ENCODE measurements at regions not wholly inside any gene's neighbourhood (a gene's known extent, or its start where the extent isn't known, plus 50 kb on each side); places are given as distances from the start of the nearest gene placed in this dataset.

GRCh38 chr7:148950806-148951205, 66.7 kb upstream of the EZH2 start:
- no peak for DNase-seq (ENCODE audit: low spot score)

- no peak for DNase-seq (ENCODE audit: low spot score)
Observed at GRCh38 chr7:148944935-148945934, 61.1 kb upstream of the EZH2 start.

- DNase-seq (ENCODE audit: low spot score) = peak; percentile 58
Observed at GRCh38 chr7:148941598-148942275, 57.6 kb upstream of the EZH2 start.

- peak; percentile 68 for DNase-seq (ENCODE audit: low spot score)
Observed at GRCh38 chr7:148940702-148941597, 56.9 kb upstream of the EZH2 start.

GRCh38 chr7:148939128-148939755, 55.2 kb upstream of the EZH2 start:
- no peak for DNase-seq (ENCODE audit: low spot score)

- no peak for DNase-seq (ENCODE audit: low spot score)
Observed at GRCh38 chr7:148935451-148935850, 51.4 kb upstream of the EZH2 start.

Data from CD4-positive, alpha-beta T cell treated with Interleukin-6 at 100 ng/mL for 8 hours (primary cell).